ENCODE measurements at regions not wholly inside any gene's neighbourhood (a gene's known extent, or its start where the extent isn't known, plus 50 kb on each side); places are given as distances from the start of the nearest gene placed in this dataset.

GRCh38 chr18:44186001-44186400, 494.7 kb upstream of the SETBP1 start:
- WGBS (ENCODE audit: insufficient coverage) = 100% methylated on average over 1 of the region's 3 CpGs

GRCh38 chr18:44187090-44187489, 493.6 kb upstream of the SETBP1 start:
- DNase-seq = no peak
- no CpG with 5 or more reads among the region's 2 CpGs for WGBS (ENCODE audit: insufficient coverage)

More at GRCh38 chr18:44186001-44186400, 494.7 kb upstream of the SETBP1 start:
- no peak for DNase-seq
- Histone ChIP-seq H3K9me3 (replicated peaks; ENCODE audit: control insufficient read depth, low read depth, low read length) (no peaks in the 10 kb centered on the region), H3K27ac (ENCODE audit: low read length) (no peak overlapping the region), H3K4me3 (ENCODE audit: low read length) (no peak overlapping the region), H3K4me1 (ENCODE audit: control insufficient read depth, insufficient read depth, low read length) (no peaks in the 10 kb centered on the region), H3K36me3 (ENCODE audit: control insufficient read depth, insufficient read depth, low read length) (no peaks in the 10 kb centered on the region), H3K27me3 (ENCODE audit: control insufficient read depth, insufficient read depth, low read length) (no peaks in the 10 kb centered on the region)

GRCh38 chr18:44195394-44196140, 485.1 kb upstream of the SETBP1 start:
- Histone ChIP-seq H3K9me3 (replicated peaks; ENCODE audit: control insufficient read depth, low read depth, low read length) (no peaks in the 10 kb centered on the region), H3K27ac (ENCODE audit: low read length) (no peak overlapping the region), H3K4me3 (ENCODE audit: low read length) (no peak overlapping the region), H3K27me3 (ENCODE audit: control insufficient read depth, insufficient read depth, low read length) (no peaks in the 10 kb centered on the region), H3K36me3 (ENCODE audit: control insufficient read depth, insufficient read depth, low read length) (no peaks in the 10 kb centered on the region), H3K4me1 (ENCODE audit: control insufficient read depth, insufficient read depth, low read length) (no peaks in the 10 kb centered on the region)
- no peak for DNase-seq
- WGBS (ENCODE audit: insufficient coverage) = no CpG with 5 or more reads among the region's 4 CpGs

More at GRCh38 chr18:44187090-44187489, 493.6 kb upstream of the SETBP1 start:
- H3K4me1 ChIP-seq (ENCODE audit: control insufficient read depth, insufficient read depth, low read length) = no peaks in the 10 kb centered on the region
- no peak overlapping the region for H3K27ac ChIP-seq (ENCODE audit: low read length)
- H3K4me3 ChIP-seq (ENCODE audit: low read length) = no peak overlapping the region
- no peaks in the 10 kb centered on the region for H3K9me3 ChIP-seq (replicated peaks; ENCODE audit: control insufficient read depth, low read depth, low read length)
- H3K36me3 ChIP-seq (ENCODE audit: control insufficient read depth, insufficient read depth, low read length) = no peaks in the 10 kb centered on the region
- no peaks in the 10 kb centered on the region for H3K27me3 ChIP-seq (ENCODE audit: control insufficient read depth, insufficient read depth, low read length)

GRCh38 chr18:44197832-44198611, 482.7 kb upstream of the SETBP1 start:
- no peak for DNase-seq

GRCh38 chr18:44198612-44199284, 481.9 kb upstream of the SETBP1 start:
- 59% methylated on average over 4 of the region's 4 CpGs for WGBS (ENCODE audit: insufficient coverage)
- Histone ChIP-seq H3K27me3 (ENCODE audit: control insufficient read depth, insufficient read depth, low read length) (no peaks in the 10 kb centered on the region), H3K36me3 (ENCODE audit: control insufficient read depth, insufficient read depth, low read length) (no peaks in the 10 kb centered on the region), H3K27ac (ENCODE audit: low read length) (no peak overlapping the region), H3K9me3 (replicated peaks; ENCODE audit: control insufficient read depth, low read depth, low read length) (no peaks in the 10 kb centered on the region), H3K4me1 (ENCODE audit: control insufficient read depth, insufficient read depth, low read length) (no peaks in the 10 kb centered on the region), H3K4me3 (ENCODE audit: low read length) (no peak overlapping the region)
- no peak for DNase-seq

More at GRCh38 chr18:44197832-44198611, 482.7 kb upstream of the SETBP1 start:
- H3K4me1 ChIP-seq (ENCODE audit: control insufficient read depth, insufficient read depth, low read length) = no peaks in the 10 kb centered on the region
- H3K9me3 ChIP-seq (replicated peaks; ENCODE audit: control insufficient read depth, low read depth, low read length) = no peaks in the 10 kb centered on the region
- H3K27me3 ChIP-seq (ENCODE audit: control insufficient read depth, insufficient read depth, low read length) = no peaks in the 10 kb centered on the region
- WGBS (ENCODE audit: insufficient coverage) = 85% methylated on average over 6 of the region's 8 CpGs
- no peak overlapping the region for H3K4me3 ChIP-seq (ENCODE audit: low read length)
- H3K27ac ChIP-seq (ENCODE audit: low read length) = no peak overlapping the region
- H3K36me3 ChIP-seq (ENCODE audit: control insufficient read depth, insufficient read depth, low read length) = no peaks in the 10 kb centered on the region

- WGBS (ENCODE audit: insufficient coverage) = no CpG with 5 or more reads among the region's 1 CpG
- Histone ChIP-seq H3K4me1 (ENCODE audit: control insufficient read depth, insufficient read depth, low read length) (no peaks in the 10 kb centered on the region), H3K27ac (ENCODE audit: low read length) (no peak overlapping the region), H3K36me3 (ENCODE audit: control insufficient read depth, insufficient read depth, low read length) (no peaks in the 10 kb centered on the region), H3K27me3 (ENCODE audit: control insufficient read depth, insufficient read depth, low read length) (no peaks in the 10 kb centered on the region), H3K4me3 (ENCODE audit: low read length) (no peak overlapping the region), H3K9me3 (replicated peaks; ENCODE audit: control insufficient read depth, low read depth, low read length) (no peaks in the 10 kb centered on the region)
- DNase-seq = no peak
Measured at GRCh38 chr18:44213293-44213692, 467.4 kb upstream of the SETBP1 start.

- H3K4me1 ChIP-seq (ENCODE audit: control insufficient read depth, insufficient read depth, low read length) = no peaks in the 10 kb centered on the region
- no peaks in the 10 kb centered on the region for H3K27me3 ChIP-seq (ENCODE audit: control insufficient read depth, insufficient read depth, low read length)
- WGBS (ENCODE audit: insufficient coverage) = no CpG with 5 or more reads among the region's 2 CpGs
- H3K9me3 ChIP-seq (replicated peaks; ENCODE audit: control insufficient read depth, low read depth, low read length) = no peaks in the 10 kb centered on the region
- no peaks in the 10 kb centered on the region for H3K36me3 ChIP-seq (ENCODE audit: control insufficient read depth, insufficient read depth, low read length)
- no peak overlapping the region for H3K27ac ChIP-seq (ENCODE audit: low read length)
- DNase-seq = peak; percentile 16
- H3K4me3 ChIP-seq (ENCODE audit: low read length) = no peak overlapping the region
Measured at GRCh38 chr18:44214396-44214795, 466.3 kb upstream of the SETBP1 start.

- Histone ChIP-seq H3K27ac (ENCODE audit: low read length) (no peak overlapping the region), H3K4me3 (ENCODE audit: low read length) (no peak overlapping the region), H3K4me1 (ENCODE audit: control insufficient read depth, insufficient read depth, low read length) (no peaks in the 10 kb centered on the region), H3K36me3 (ENCODE audit: control insufficient read depth, insufficient read depth, low read length) (no peaks in the 10 kb centered on the region), H3K27me3 (ENCODE audit: control insufficient read depth, insufficient read depth, low read length) (no peaks in the 10 kb centered on the region), H3K9me3 (replicated peaks; ENCODE audit: control insufficient read depth, low read depth, low read length) (no peaks in the 10 kb centered on the region)
- no CpG with 5 or more reads among the region's 1 CpG for WGBS (ENCODE audit: insufficient coverage)
- DNase-seq = no peak
Measured at GRCh38 chr18:44216169-44216568, 464.5 kb upstream of the SETBP1 start.

GRCh38 chr18:44227501-44227900, 453.2 kb upstream of the SETBP1 start:
- Histone ChIP-seq H3K27me3 (ENCODE audit: control insufficient read depth, insufficient read depth, low read length) (no peaks in the 10 kb centered on the region), H3K9me3 (replicated peaks; ENCODE audit: control insufficient read depth, low read depth, low read length) (no peaks in the 10 kb centered on the region), H3K27ac (ENCODE audit: low read length) (no peak overlapping the region), H3K4me3 (ENCODE audit: low read length) (no peak overlapping the region), H3K36me3 (ENCODE audit: control insufficient read depth, insufficient read depth, low read length) (no peaks in the 10 kb centered on the region), H3K4me1 (ENCODE audit: control insufficient read depth, insufficient read depth, low read length) (peaks cover 5% of the 10 kb centered on the region)
- no CpG with 5 or more reads among the region's 2 CpGs for WGBS (ENCODE audit: insufficient coverage)
- peak; percentile 61 for DNase-seq

- Histone ChIP-seq H3K27ac (ENCODE audit: low read length) (no peak overlapping the region), H3K4me1 (ENCODE audit: control insufficient read depth, insufficient read depth, low read length) (peaks cover 5% of the 10 kb centered on the region)
- 29% methylated on average over 1 of the region's 3 CpGs for WGBS (ENCODE audit: insufficient coverage)
Measured at GRCh38 chr18:44229693-44230108, 451.0 kb upstream of the SETBP1 start.

More at GRCh38 chr18:44229693-44230108, 451.0 kb upstream of the SETBP1 start:
- no peak overlapping the region for H3K4me3 ChIP-seq (ENCODE audit: low read length)
- no peaks in the 10 kb centered on the region for H3K36me3 ChIP-seq (ENCODE audit: control insufficient read depth, insufficient read depth, low read length)
- DNase-seq = peak; percentile 93
- no peaks in the 10 kb centered on the region for H3K27me3 ChIP-seq (ENCODE audit: control insufficient read depth, insufficient read depth, low read length)
- no peaks in the 10 kb centered on the region for H3K9me3 ChIP-seq (replicated peaks; ENCODE audit: control insufficient read depth, low read depth, low read length)

Measured in muscle of leg (tissue), 3 donors.